Dendritic cell treated with granulocyte-macrophage colony-stimulating factor and Interleukin-4, amounts not matched to agents 40 ng/mL and 50 ng/mL, for 4 days (primary cell): ENCODE measurements at regions not wholly inside any gene's neighbourhood (a gene's known extent, or its start where the extent isn't known, plus 50 kb on each side); places are given as distances from the start of the nearest gene placed in this dataset.

Experiments
- H3K27ac Mint-ChIP-seq: one replicate; pipeline ENCODE4 v1.8.0; 2022; ENCODE audit warnings: mild to moderate bottlenecking, mixed read lengths
- H3K27me3 Mint-ChIP-seq: one replicate; pipeline ENCODE4 v1.8.0; 2022; ENCODE audit warnings: mild to moderate bottlenecking, mixed read lengths
- H3K36me3 Mint-ChIP-seq: one replicate; pipeline ENCODE4 v1.8.0; 2022; ENCODE audit warnings: low read depth, mixed read lengths
- H3K4me1 Mint-ChIP-seq: one replicate; pipeline ENCODE4 v1.8.0; 2022; ENCODE audit warnings: low read depth, mixed read lengths
- H3K4me3 Mint-ChIP-seq: one replicate; pipeline ENCODE4 v1.8.0; 2022; ENCODE audit warnings: mild to moderate bottlenecking, moderate library complexity, mixed read lengths
- H3K9me3 Mint-ChIP-seq: one replicate; pipeline ENCODE4 v1.8.0; 2022; ENCODE audit warnings: mixed read lengths
- intact Hi-C: fragments of 100-400 bp; cut with micrococcal nuclease; formaldehyde crosslinking; loops from one replicate; pipeline ENCODE4 v1.15.0; 2022

DNA sequence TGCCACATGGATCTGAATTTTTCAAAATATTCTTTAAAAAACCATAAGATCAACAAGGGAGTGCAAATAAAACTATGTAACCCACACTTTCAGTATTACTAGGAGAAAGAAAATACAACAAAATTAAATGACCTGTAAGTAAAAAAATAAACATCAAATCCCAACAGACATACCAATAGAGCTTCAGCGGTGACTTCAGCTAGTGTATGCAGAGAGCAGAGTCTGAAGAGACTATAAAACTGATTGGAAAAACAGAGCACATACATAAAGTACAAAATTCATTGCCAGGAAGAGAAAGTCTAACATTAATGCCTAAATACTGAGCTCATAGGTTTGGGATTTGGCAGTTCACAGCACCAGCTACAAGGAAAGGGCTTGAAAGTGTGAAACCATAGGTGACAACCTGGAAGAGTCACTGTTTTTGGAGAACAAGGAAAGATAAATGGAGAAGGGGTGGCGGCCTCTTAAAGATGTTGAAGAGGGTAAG, 291.1 kb downstream of the LMO7 start:
- intact Hi-C loops: no loop called here
- Mint-ChIP-seq H3K4me1 (no peaks in the 10 kb centered on the region), H3K4me3 (no peak overlapping the region), H3K27ac (no peak overlapping the region), H3K36me3 (no peaks in the 10 kb centered on the region), H3K9me3 (peaks cover 20% of the 10 kb centered on the region), H3K27me3 (no peaks in the 10 kb centered on the region)

DNA sequence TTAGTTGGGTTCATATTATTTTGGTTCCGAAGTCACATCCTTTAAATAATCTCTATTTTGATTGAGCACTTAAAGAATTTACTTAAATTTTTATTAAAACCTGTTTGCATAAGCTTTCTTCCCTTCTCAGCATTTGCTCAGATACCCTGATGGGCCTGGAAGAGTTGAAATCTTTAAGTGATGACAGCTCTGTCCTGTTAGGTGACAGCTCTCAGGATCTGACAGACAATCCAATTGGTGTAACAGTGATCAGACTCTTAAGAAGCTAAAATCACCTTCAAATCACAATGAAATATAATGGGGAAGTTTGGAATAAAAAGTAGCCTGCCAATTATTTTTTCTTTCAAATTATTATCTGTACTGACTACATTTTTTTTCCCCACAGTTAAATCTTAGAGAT, 284.4 kb downstream of the LMO7 start:
- no peaks in the 10 kb centered on the region for H3K27me3 Mint-ChIP-seq
- no peaks in the 10 kb centered on the region for H3K36me3 Mint-ChIP-seq
- H3K9me3 Mint-ChIP-seq: peaks cover 14% of the 10 kb centered on the region
- H3K4me3 Mint-ChIP-seq: no peak overlapping the region
- no peak overlapping the region for H3K27ac Mint-ChIP-seq
- intact Hi-C loops: no loop called here
- no peaks in the 10 kb centered on the region for H3K4me1 Mint-ChIP-seq

DNA sequence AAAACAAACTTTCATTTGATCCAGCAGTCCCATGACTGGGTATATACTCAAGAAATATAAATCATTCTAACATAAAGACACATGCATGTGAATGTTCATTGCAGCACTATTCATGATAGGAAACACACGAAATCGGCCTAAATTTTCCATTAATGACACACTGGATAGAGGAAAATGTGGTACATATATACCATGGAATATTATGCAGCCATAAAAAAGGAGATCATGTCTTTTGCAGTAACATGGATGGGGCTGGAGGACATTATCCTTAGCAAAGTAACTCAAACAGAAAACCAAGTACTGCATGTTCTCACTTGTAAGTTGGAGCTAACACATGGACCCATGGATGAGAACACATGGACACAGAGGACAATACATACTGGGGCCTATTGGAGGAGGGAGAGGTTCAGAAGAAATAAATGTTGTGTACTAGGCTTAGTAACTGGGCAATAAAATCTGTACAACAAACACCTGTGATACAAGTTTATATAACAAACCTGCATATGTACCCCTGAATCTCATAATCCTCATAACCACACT, 283.6 kb downstream of the LMO7 start:
- H3K4me3 Mint-ChIP-seq: no peak overlapping the region
- no peaks in the 10 kb centered on the region for H3K4me1 Mint-ChIP-seq
- H3K27me3 Mint-ChIP-seq: no peaks in the 10 kb centered on the region
- H3K27ac Mint-ChIP-seq: no peak overlapping the region
- H3K36me3 Mint-ChIP-seq: no peaks in the 10 kb centered on the region
- intact Hi-C loops: no loop called here
- H3K9me3 Mint-ChIP-seq: peaks cover 17% of the 10 kb centered on the region

GRCh38 chr13:75915066-75915465, 278.9 kb downstream of the LMO7 start:
- Mint-ChIP-seq H3K27ac (no peak overlapping the region), H3K27me3 (no peaks in the 10 kb centered on the region), H3K4me1 (no peaks in the 10 kb centered on the region), H3K9me3 (peaks cover 16% of the 10 kb centered on the region), H3K4me3 (no peak overlapping the region), H3K36me3 (no peaks in the 10 kb centered on the region)
- intact Hi-C loops: no loop called here

GRCh38 chr13:75913925-75914324, 277.8 kb downstream of the LMO7 start:
- Mint-ChIP-seq H3K27ac (no peak overlapping the region), H3K4me1 (no peaks in the 10 kb centered on the region), H3K4me3 (no peak overlapping the region), H3K9me3 (peaks cover 9% of the 10 kb centered on the region), H3K27me3 (no peaks in the 10 kb centered on the region), H3K36me3 (no peaks in the 10 kb centered on the region)
- intact Hi-C loops: no loop called here

GRCh38 chr13:75910591-75910990, 274.5 kb downstream of the LMO7 start:
- Mint-ChIP-seq H3K27me3 (no peaks in the 10 kb centered on the region), H3K36me3 (no peaks in the 10 kb centered on the region), H3K27ac (no peak overlapping the region), H3K4me3 (no peak overlapping the region), H3K9me3 (peaks cover 3% of the 10 kb centered on the region), H3K4me1 (no peaks in the 10 kb centered on the region)
- intact Hi-C loops: no loop called here
